Brain microvascular endothelial cell (primary cell): ENCODE measurements at regions not wholly inside any gene's neighbourhood (a gene's known extent, or its start where the extent isn't known, plus 50 kb on each side); places are given as distances from the start of the nearest gene placed in this dataset.

Source experiments
- DNase-seq: peaks from one replicate; pipeline ENCODE4 v3.0.0-alpha.2; 2020
- H3K27ac ChIP-seq: fragments of 250-450 bp; sonication (Bioruptor Pico); 2 replicates; pipeline ENCODE4 v1.5.1; 2020; ENCODE audit warnings: mild to moderate bottlenecking, moderate library complexity
- H3K27me3 ChIP-seq: fragments of 250-450 bp; sonication (Bioruptor Pico); replicated peaks from 2 replicates; pipeline ENCODE4 v1.5.1; 2020; ENCODE audit warnings: mild to moderate bottlenecking
- H3K36me3 ChIP-seq: fragments of 250-450 bp; sonication (Bioruptor Pico); replicated peaks from 2 replicates; pipeline ENCODE4 v1.5.1; 2020; ENCODE audit warnings: mild to moderate bottlenecking
- H3K4me3 ChIP-seq: 2 replicates; pipeline ENCODE4 v1.5.1; 2011; ENCODE audit warnings: low read depth, mild to moderate bottlenecking, control low read depth, low read length, moderate library complexity
- CTCF ChIP-seq: IDR thresholded peaks from 2 replicates; pipeline ENCODE4 v1.5.1; 2011; ENCODE audit warnings: low read depth, mild to moderate bottlenecking, moderate library complexity, low read length, control low read depth, inconsistent platforms; ENCODE audit errors: missing control alignments
- in situ Hi-C: cut with HindIII; loops from 2 replicates; pipeline ENCODE4 v1.10.0; 2017; ENCODE audit warnings: low sequenced_read_pairs, low pct_ligation_motif_present

GRCh38 chr14:89650077-89650978 lies 233.3 kb upstream of the FOXN3 start:
- in situ Hi-C loops, result no loop called here
- Histone ChIP-seq H3K4me3 (no peak overlapping the region), H3K27me3 (no peaks in the 10 kb centered on the region), H3K36me3 (no peaks in the 10 kb centered on the region), H3K27ac (no peak overlapping the region)
- no peak for TF ChIP-seq CTCF
- no peak for DNase-seq

GRCh38 chr14:89649451-89650075 lies 232.5 kb upstream of the FOXN3 start:
- Histone ChIP-seq H3K36me3 (no peaks in the 10 kb centered on the region), H3K27me3 (no peaks in the 10 kb centered on the region), H3K4me3 (no peak overlapping the region), H3K27ac (no peak overlapping the region)
- no peak for DNase-seq
- TF ChIP-seq CTCF, result no peak
- in situ Hi-C loops, result no loop called here

GRCh38 chr14:89648924-89649323 lies 231.9 kb upstream of the FOXN3 start:
- in situ Hi-C loops, result no loop called here
- no peak for DNase-seq
- Histone ChIP-seq H3K4me3 (no peak overlapping the region), H3K27ac (no peak overlapping the region), H3K36me3 (no peaks in the 10 kb centered on the region), H3K27me3 (no peaks in the 10 kb centered on the region)
- no peak for TF ChIP-seq CTCF

- in situ Hi-C loops, result no loop called here
- Histone ChIP-seq H3K27ac (no peak overlapping the region), H3K27me3 (no peaks in the 10 kb centered on the region), H3K4me3 (no peak overlapping the region), H3K36me3 (no peaks in the 10 kb centered on the region)
- no peak for DNase-seq
- TF ChIP-seq CTCF, result no peak
These were observed 231.5 kb upstream of the FOXN3 start for GRCh38 chr14:89648510-89648909.

- no peak for DNase-seq
- no peak for TF ChIP-seq CTCF
- Histone ChIP-seq H3K4me3 (no peak overlapping the region), H3K36me3 (no peaks in the 10 kb centered on the region), H3K27me3 (no peaks in the 10 kb centered on the region), H3K27ac (no peak overlapping the region)
- in situ Hi-C loops, result no loop called here
These were observed 229.9 kb upstream of the FOXN3 start for GRCh38 chr14:89646971-89647370.

GRCh38 chr14:89644641-89645040 lies 227.6 kb upstream of the FOXN3 start:
- DNase-seq, result no peak

More at GRCh38 chr14:89644641-89645040, 227.6 kb upstream of the FOXN3 start:
- no peak overlapping the region for H3K4me3 ChIP-seq
- no peaks in the 10 kb centered on the region for H3K27me3 ChIP-seq
- no peaks in the 10 kb centered on the region for H3K36me3 ChIP-seq
- in situ Hi-C loops, result no loop called here
- no peak for TF ChIP-seq CTCF
- no peak overlapping the region for H3K27ac ChIP-seq
